ENCODE measurements at regions not wholly inside any gene's neighbourhood (a gene's known extent, or its start where the extent isn't known, plus 50 kb on each side); places are given as distances from the start of the nearest gene placed in this dataset.

DNA sequence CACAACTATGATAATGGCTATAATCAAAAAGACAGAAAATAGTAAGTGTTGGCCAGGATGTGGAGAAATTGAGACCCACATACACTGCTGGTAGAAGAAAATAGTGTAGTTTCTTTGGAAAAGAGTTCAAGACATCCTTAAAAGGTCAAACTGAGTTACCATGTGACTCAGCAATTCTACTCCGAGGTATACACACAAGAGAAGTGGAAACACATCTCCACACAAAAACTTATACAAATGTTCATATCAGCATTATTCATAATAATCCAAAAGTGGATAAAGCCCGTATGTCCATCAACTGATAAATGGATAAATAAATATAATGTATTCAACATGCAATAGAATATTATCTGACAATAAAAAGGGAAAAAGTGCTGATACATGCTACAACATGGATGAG, 532.2 kb downstream of the NR2F1-AS1 start:
- no peak for DNase-seq

DNA sequence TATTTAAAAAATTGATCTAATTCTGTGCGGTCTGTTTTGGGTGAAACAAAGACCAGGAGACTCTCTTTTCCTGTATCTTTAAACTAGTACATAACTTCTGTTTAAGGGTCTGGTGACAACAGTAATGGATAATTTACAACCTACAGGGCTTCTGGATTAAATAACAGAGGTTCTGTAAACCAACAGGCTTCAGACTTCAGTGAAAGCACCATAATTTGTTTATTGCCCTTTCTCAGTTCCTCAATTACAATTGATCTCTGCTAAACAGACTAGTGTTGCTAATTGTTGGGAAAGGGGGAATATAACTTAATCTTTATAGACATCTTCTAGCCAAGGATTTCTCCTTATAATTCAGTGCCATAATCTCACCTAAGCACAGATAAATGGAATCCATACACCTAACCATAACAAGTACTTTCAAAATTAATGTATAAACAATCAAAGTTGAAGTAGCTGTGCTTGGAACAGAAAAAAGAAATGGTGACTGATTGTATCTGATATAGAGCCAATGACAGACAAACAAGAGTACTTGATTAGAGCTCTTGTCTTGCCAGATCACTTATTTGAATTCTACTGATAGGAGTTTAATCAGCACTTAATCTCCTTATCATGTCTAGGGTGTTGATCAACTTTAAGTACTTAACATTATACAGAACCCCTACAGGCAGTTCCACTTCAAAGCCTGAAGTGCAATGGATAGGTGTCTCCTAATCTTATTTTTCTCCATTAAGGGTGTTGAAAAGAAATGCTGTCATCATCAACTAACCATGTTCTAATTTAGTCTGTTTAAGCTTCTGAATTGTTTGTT, 536.0 kb downstream of the NR2F1-AS1 start:
- DNase-seq = no peak

DNA sequence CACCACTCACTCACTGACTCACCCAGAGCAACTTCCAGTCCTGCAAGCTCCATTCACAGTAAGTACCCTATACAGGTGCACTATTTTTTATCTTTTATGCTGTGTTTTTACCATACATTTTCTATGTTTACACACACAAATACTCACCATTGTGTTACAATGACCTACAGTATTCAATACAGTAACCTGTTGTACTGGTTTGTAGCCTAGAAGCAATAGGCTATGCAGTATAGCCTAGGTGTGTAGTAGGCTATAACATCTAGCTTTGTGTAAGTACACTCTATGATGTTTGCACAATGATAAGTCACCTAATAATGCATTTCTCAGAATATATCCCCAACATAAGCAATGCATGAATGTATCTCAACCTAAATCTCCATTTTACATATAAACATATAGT, 541.1 kb downstream of the NR2F1-AS1 start:
- no peak for DNase-seq

DNA sequence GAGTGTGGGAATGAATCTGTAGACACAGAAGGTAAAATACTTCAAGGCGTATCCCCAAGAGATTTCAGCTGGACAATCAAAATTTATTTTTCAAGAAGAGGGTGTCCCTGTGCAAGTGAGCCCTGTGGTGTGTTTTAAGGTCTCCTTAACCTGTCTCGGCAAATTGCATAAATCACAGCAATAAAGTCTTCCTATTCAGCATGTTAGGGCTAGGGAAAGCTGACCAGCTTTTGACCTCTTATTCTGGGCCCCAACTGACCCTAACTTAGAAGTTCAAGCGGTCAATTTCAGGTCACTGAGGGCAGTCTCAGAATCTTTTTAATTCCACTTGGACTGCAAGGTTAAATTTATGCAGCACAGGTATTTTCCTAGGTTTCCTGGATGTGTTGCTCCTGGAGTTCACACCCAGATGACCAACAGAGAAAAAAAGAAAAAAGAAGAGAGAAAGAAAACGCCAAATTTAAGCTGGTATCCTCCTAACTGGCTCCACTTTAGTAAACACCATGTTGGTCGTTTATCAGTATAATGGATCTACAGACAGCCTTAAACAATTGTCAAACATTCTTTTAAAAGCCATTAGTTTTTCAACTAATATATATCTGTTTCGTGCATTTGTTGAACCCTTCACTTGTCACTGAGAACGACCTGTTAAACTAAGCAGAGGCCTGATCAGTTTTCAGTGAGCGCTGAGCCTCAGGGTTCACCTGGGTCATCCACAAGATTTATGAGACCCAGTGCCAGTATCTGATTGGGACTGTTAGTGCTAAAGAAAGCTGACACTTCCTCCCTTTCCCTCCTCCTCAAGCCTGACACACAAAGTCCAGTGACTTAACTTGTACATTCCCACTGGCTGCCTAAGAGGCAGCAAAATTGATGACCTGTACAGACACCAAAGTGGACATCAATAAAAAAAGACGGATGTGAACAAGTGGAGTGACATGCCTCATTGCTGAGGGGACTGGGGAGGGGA, 546.1 kb downstream of the NR2F1-AS1 start:
- DNase-seq = no peak

DNA sequence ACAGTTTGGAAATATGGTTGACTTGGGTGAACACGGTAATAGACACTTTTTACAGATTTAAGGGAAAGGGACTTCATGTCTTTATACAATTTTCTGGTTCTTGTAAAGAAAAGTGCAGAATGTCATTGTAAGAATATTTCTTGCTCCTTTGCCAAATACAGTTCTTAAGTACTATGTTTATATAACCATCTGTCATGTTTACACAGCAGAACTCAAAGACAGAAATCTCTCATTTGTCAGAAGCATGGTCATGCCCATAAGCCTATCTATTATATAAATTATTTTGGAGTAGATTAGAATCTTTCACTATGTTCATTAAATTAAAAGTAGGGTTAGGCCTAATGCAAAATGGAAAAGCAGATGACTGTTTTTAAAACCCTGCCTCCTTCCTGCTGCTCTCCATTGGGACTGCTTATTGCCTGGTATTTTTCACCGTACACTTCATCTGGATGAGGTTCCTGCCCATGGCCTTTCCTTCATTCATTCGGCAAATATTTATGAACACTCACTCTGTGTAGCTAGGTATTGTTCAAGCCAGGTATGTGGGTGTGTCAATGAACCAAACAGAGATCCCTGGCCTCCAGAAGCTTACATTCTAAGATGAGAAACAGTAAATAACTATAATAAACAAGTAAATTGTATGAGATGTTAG, 558.1 kb downstream of the NR2F1-AS1 start:
- no peak for DNase-seq

DNA sequence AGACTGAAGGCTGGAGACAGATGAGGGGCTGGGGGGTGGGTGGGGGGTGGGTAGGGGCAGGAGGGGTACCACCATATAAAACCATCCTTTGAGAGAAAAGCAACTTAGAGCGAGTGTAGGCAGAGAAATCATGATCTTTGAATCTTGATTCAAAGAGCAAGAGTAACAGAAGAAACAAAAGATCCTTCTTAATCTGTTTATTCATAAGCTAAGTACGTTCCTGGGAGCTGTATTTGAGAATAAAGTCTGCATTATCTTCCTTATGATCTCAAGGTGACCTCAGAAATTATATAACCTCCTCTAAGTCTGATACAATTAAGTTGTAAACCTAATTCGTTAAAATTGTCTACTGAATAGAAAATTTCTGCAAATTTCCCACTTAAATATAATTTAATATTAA, 558.8 kb downstream of the NR2F1-AS1 start:
- DNase-seq = no peak

DNA sequence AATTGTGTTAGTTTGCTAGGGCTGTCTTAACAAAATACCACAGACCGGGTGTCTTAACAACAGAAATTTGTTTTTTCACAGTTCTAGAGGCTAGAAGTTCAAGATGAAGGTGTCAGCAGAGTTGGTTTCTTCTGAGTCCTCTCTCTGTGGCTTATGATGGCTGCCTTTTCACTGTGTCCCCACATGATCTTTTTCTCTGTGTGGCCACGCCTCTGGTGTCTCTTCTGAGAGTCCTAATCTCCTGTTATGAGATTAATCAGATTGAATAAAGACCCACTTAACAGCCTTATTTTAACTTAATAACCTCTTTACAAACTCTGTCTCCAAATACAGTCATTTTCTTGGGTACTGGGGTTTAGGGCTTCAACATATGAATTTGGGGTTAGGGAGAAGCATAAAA, 561.1 kb downstream of the NR2F1-AS1 start:
- no peak for DNase-seq

DNA sequence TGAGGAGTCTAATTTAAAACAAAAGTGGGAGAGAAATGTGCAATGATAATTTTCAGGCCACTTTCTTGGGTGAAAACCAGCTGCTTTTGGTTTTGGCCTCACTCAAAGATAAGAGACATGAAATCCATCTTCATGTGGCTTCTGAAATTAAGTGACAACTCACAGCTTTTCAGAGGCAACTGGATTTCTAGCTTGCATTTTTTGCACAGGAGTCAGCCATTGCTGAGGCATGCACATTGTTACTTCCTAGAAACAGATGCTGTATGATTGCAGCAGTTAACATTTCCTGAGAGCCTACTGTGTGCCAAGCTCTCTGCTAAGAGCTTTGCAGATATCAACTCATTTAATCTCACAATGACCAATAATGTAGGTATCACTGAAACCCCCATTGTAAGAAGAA, 562.6 kb downstream of the NR2F1-AS1 start:
- DNase-seq = no peak

DNA sequence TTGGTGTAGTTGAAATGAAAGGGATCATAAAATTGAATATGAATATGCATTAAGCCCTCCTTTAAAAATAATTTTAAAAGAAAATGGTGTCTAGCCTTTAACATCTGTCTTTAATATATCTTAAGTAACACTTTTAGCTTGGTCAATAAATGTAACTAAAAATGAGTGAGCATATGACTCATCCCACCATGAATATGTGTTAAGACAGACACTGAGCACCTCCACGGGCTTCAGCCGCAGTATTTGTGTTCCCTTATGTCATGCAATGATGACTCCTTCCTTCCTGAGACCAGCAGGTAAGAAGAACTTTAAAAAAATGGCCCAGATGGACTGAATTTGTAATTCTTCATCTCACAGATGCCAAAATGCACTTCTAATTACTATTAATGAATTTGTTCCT, 563.2 kb downstream of the NR2F1-AS1 start:
- DNase-seq = no peak

DNA sequence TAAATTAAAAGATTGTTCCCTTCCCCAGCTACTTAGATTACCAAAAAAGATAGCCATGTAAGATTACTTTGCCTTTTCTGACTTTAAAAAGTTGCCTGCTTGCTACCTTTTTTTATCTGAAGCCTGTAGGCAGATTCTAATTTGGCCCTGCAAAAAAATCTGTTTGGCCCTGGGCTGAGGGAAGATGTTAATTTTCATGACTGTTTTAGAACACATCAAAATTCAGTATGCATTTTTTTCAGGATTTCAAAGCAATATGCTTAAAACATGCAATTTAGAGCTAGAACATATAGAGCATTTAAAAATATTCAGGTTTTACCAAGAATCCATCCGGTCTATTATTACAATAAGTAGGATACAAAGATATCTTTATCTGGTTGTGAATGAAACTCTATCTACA, 563.6 kb downstream of the NR2F1-AS1 start:
- DNase-seq = no peak

DNA sequence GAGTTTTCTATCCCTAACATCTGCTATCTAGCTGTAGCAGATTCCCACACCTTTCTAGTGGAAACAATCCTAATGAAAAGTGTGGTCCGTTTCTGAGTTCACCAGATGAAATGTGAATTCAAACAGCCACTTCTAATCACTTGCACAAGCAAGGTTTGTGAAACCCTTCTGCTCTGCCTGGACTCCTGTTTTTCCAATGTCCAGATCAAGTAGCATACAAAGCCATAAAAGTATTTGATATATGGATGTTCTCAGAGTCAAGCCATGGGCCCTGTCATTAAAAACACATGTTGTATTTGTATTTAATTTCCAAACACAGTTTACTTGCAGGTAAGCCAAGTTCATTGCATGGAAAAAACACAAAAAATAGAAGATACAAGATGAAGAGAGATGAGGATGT, 570.4 kb downstream of the NR2F1-AS1 start:
- no peak for DNase-seq

DNA sequence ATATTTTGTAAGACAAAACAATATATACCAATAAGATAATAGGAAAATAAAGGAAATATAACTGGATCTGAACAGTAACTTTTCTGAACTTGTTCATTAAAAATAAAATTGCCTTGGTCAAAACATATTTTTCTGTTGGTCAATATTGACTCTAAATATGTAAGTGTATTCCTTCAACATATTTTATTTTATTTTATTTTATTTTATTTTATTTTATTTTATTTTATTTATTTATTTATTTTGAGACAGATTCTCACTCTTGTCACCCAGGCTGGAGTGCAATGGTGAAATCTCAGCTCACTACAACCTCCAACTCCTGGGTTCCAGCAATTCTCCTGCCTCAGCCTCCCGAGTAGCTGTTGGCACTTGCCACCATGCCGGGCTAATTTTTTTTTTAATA, 571.0 kb downstream of the NR2F1-AS1 start:
- no peak for DNase-seq

DNA sequence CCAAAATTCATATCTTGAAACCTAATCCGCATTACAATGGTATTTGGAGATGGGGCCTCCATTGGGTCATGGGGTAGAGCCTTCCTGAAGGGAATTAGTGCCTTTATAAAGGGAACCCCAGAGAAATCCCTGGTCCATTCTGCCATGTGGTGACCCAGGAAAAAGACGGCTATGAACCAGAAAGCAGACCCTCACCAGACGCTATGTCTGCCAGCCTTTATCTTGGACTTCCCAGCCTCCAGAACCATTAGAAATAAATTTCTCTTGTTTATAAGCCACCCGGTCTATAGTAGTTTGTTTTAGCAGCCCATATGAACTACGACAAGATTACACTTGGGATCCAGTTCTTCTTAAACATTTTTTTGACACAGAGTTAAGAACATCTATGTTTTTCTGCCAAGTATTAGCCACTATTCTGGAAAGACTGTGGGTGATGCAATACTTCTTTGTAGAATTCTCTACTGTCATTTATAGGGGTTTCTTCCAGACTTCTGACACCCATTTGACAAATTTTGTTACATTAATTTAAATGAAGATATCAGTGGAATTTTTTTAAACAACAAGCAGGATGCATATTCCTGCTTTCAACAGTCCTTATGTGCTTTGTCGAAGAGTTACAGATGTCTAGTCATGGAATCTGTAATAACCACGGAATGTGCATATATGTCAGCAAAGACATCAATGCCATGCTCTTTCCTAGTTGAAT, 572.4 kb downstream of the NR2F1-AS1 start:
- no peak for DNase-seq

DNA sequence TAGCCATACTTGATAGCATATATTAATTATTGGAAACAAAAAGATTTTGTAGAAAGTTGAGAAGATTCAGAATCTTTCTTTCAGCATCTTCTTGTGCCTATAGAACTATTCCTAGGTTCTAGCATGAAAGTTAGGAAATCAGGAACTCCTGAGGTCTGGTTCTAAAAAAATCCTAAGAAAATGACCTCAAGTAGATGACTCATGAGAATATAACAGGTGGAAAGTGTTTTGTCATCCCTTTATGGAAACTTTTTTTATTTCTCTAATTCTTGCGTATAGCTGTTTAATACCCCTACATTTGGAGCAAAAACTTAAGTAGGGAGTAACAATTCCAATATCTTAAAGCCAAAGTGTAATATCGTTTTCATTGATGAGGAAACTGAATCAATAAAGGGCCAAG, 574.1 kb downstream of the NR2F1-AS1 start:
- no peak for DNase-seq

DNA sequence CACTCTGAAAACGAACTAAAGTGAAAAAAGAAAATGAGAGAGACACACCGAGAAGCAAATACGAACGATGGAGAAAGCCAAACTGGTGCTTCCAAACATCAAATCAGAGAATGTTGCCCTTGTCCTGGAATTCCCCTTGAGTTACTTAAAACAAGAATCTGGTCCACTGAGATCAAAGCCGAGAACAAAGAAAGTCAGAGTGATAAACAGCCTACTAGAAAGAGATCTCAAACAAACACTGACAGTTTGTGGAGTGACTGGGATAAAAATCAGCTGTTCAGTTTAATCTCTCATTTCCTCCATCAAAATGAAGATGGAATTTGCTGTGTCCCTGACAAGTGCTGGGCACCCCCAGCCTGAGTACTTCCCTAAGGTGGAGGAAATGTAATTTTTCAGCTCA, 582.6 kb downstream of the NR2F1-AS1 start:
- DNase-seq = no peak

DNA sequence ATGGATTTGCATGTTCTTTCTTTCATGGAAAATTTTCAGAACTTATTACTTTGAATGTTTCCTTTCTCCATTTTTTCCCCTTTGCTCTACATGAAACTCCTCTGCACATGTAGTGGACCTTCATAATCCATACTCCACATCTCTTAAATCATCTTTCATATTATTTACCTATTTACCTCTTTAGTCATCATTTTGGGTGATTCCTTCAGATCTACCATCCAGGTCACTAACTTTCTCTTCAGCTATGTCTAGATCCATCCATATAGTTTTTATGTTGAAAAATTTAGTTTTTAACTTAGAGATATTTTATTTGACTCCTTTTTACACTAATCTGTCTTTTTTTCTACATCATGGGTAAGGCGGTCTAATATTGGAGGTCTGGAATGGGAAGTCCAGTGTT, 586.6 kb downstream of the NR2F1-AS1 start:
- no peak for DNase-seq

DNA sequence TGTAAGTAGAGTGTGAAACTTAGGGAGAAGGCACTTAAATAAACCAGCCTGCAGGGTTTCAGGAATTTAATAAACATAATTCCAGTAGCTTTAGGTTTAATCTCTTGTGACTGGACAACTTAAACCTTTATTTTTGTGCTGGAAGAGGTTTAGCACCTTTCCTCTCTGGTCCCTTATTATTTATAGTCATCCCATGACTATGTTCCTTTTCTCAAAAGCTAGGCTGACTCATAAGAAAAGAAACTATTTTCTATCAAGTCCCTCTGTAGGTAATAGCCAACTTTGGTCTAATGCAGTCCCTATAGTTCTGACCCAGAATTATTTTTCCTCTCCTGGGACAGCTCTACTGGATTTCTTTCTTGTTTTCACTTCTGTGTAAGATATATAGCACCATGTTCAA, 588.9 kb downstream of the NR2F1-AS1 start:
- no peak for DNase-seq

DNA sequence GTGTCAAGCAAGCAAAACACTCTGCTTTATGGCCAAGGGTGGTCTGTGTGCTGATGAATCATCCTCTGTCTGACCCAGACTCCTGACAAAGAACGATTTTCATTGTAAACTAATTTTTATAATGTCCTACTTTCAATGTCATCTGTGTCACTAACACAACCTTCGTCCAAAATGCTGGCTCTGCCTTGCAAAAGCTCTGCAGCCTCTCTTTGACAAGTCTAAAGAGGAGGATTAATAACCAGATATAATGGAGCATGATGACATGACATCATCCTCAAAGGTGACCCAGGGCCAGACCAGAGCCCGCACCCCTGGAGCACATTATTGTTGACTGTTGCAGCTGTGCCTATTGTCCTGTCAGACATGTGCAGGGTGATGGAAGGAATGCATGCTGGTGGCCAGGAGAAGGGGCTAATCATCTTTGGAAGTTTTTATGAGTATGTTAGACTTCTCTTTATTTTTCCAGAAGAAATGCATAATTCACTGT, 589.4 kb downstream of the NR2F1-AS1 start:
- DNase-seq = no peak

DNA sequence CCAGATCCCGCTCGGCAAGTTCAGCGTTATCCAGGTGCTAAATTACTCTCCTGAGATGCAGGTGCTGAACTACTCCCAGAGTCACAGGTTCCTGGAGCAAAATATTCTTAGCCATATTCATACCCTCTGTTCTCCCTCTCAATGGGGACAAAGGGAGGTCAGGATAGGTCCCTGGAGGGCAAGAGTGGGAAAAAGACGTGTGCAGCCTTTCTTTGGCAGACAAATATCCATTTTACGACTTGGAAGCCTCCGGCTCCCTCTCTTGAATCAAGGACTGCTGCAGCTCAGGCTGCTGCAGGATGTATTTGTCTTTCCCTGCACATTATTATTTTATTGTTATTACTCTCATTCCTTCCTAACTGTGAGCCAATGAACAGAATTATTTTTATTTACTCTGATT, 590.2 kb downstream of the NR2F1-AS1 start:
- DNase-seq = no peak

DNA sequence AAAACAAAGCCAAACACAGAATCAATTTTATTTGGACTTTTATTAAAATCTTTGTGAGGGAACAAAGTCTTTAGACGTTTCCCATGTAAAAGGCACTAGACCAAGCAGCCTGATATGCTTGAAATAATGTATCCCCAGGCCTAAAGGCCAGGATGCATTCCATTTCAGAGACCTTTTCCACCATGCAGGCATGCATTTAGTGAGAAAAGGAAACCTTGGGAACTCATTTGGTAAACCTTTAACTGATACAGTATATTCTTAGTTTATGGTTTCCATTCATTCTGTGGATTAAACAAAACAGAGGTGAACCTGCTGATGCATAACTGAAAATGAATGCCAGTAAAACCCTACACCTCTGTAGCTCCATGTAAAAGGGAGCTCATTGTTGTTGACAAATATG, 600.0 kb downstream of the NR2F1-AS1 start:
- no peak for DNase-seq

DNA sequence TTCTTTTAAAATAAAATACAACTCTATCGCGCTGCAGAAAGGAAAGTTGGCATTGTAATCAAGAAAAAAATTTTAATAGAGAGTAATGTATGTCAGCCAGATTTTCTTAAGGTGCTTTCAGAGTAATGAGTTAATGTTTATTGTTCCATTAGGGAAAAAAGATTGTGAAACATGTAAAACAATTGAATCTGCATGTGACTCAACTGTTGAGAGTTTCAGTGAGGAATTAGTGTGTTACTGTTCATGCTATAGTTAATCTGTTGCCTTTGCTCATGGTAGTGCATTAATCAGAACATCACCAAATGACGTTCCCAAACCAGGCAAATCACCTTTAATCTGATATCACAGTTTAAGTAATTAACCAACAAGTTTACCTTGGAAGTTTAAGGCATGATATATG, 600.5 kb downstream of the NR2F1-AS1 start:
- DNase-seq = no peak

DNA sequence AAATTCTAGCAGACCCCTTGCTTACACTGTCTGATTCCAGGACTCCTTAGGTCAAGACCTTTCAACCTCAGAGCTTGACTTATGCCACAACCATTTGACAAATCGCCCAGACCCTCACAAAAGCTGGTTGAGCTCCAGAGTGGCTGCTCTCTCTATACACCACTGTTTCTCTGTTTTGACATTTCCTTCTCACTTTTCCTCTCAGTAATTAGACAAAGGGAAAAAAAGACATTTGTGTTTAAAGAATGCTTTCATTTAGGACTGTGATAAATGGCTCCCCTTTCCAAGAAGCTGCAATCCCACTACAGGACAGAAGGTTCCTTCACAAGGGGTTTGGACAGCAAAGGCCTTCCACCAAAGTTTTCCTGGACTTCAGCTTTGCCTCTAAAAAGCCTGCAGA, 601.3 kb downstream of the NR2F1-AS1 start:
- DNase-seq = no peak
